ENCODE measurements at regions not wholly inside any gene's neighbourhood (a gene's known extent, or its start where the extent isn't known, plus 50 kb on each side); places are given as distances from the start of the nearest gene placed in this dataset.
"Not testable (repeated sequence)": the region's sequence is repeated elsewhere in the genome, so short reads cannot be mapped to it uniquely, and the experiment has no call there.

DNA sequence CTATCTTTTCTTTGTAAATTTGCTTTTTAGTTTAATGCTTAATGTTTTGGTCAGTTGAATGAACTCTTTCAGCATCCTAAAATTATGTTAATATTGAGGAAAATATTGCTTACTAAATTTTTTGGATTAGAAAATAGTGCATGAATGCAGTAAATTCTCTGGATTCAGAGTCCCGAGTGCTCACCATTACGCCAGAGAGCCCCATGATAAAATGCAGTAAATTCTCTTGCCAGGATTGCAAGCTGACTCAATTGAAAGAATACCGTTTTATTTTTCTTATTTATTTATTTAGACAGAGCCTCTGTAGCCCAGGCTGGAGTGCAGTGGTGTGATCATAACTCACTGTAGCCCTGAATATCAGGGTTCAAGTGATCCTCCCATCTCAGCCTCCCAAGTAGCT is 60.9 kb upstream of the ENPEP start:
- intact Hi-C loops (cut with DNase I), result no loop called here
- no peak for DNase-seq

DNA sequence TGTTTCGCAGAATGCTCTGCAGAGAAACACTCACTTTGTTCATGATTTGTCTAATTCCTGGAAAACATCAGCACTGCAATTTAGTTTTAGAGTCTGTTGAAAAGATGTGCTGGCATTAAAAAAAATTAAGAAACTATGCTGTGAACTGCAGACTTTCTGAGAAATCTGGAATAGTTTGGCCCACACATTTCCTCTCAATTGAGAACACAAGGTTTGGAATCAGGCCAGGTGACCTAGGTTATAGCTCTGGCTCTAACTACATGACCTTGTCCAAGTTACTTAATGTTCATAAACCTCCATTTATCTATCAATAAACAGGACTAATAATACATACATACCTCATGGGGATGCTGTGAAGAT is 61.4 kb upstream of the ENPEP start:
- H3K36me3 ChIP-seq (ENCODE audit: control insufficient read depth in 2 of 3, insufficient read depth in 3 of 3, low read length in 3 of 3), result no peaks in the 10 kb centered on the region
- FAIRE-seq (no peak), DNase-seq (peak in 1 of 5 donors; percentile 30)
- H3K9me3 ChIP-seq (ENCODE audit: control insufficient read depth in 2 of 3, insufficient read depth in 1 of 3, low read length in 3 of 3), result no peaks in the 10 kb centered on the region
- H3K27me3 ChIP-seq (ENCODE audit: control insufficient read depth, insufficient read depth, low read length), result no peaks in the 10 kb centered on the region
- TF ChIP-seq, protein P1, sequence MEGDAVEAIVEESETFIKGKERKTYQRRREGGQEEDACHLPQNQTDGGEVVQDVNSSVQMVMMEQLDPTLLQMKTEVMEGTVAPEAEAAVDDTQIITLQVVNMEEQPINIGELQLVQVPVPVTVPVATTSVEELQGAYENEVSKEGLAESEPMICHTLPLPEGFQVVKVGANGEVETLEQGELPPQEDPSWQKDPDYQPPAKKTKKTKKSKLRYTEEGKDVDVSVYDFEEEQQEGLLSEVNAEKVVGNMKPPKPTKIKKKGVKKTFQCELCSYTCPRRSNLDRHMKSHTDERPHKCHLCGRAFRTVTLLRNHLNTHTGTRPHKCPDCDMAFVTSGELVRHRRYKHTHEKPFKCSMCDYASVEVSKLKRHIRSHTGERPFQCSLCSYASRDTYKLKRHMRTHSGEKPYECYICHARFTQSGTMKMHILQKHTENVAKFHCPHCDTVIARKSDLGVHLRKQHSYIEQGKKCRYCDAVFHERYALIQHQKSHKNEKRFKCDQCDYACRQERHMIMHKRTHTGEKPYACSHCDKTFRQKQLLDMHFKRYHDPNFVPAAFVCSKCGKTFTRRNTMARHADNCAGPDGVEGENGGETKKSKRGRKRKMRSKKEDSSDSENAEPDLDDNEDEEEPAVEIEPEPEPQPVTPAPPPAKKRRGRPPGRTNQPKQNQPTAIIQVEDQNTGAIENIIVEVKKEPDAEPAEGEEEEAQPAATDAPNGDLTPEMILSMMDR (IDR thresholded peaks at IDR 0.05; ENCODE audit: borderline replicate concordance, extremely low read depth, insufficient read depth), result no peak
- intact Hi-C loops (cut with DNase I), result no loop called here
- no peak overlapping the region for H3K4me3 ChIP-seq (ENCODE audit: low read length in 3 of 3)
- no peak overlapping the region for H3K27ac ChIP-seq (ENCODE audit: low read depth in 2 of 2, low read length in 2 of 2)
- H3K4me1 ChIP-seq (ENCODE audit: control insufficient read depth in 2 of 3, insufficient read depth in 2 of 3, low read depth in 1 of 3, low read length in 3 of 3), result no peaks in the 10 kb centered on the region
- H3K9ac ChIP-seq (ENCODE audit: low read length in 3 of 3), result no peak overlapping the region

More for the DNA sequence above, 60.9 kb upstream of the ENPEP start:
- no peak overlapping the region for H3K4me3 ChIP-seq (ENCODE audit: low read length in 3 of 3)
- no peak overlapping the region for H3K27ac ChIP-seq (ENCODE audit: low read depth in 2 of 2, low read length in 2 of 2)
- H3K36me3 ChIP-seq (ENCODE audit: control insufficient read depth in 2 of 3, insufficient read depth in 3 of 3, low read length in 3 of 3), result no peaks in the 10 kb centered on the region
- no peaks in the 10 kb centered on the region for H3K4me1 ChIP-seq (ENCODE audit: control insufficient read depth in 2 of 3, insufficient read depth in 2 of 3, low read depth in 1 of 3, low read length in 3 of 3)
- H3K27me3 ChIP-seq (ENCODE audit: control insufficient read depth, insufficient read depth, low read length), result no peaks in the 10 kb centered on the region
- H3K9me3 ChIP-seq (ENCODE audit: control insufficient read depth in 2 of 3, insufficient read depth in 1 of 3, low read length in 3 of 3), result no peaks in the 10 kb centered on the region
- no peak overlapping the region for H3K9ac ChIP-seq (ENCODE audit: low read length in 3 of 3)
- no peak for FAIRE-seq
- TF ChIP-seq, protein P1 (IDR thresholded peaks at IDR 0.05; ENCODE audit: borderline replicate concordance, extremely low read depth, insufficient read depth), result no peak

DNA sequence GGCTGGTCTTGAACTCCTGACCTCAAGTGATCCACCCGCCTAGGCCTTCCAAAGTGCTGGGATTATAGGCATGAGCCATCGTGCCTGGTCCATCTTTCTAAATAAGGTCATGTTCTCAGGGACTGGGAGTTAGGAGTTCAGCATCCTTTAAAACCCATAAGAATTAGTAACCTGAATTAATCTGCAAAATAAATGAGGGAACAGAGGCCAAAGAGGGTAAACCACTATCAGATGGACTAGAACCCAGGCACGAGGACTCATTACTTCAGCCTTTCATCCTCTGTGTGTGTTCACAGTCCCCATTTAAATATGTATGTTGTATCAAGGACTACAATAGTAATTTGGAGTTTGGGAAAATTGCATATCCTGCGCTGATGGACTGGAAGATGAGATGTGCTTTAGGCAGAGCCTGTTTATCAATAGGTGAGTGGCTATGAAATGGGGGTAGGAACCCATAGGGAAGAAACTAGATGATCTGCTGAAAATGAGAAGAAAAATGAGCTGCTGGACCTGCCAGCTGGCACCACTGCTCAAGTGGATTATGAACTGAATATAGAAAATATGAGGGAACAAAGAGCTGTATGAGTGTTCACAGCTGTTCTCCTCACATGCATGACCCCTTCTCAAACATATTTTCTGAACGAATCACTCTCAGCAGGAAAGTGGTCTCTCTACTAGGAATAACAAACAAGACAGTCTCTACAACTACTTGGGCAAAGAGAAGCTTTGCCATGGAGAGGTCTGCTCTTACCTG is 62.0 kb upstream of the ENPEP start:
- peak overlapping the region in 1 of 2 donors; percentile 5 for H3K27ac ChIP-seq (ENCODE audit: low read depth in 2 of 2, low read length in 2 of 2)
- DNase-seq, result peak in 2 of 5 donors; percentile 49 to 70
- H3K4me1 ChIP-seq (ENCODE audit: control insufficient read depth in 2 of 3, insufficient read depth in 2 of 3, low read depth in 1 of 3, low read length in 3 of 3); H3K27me3 ChIP-seq (ENCODE audit: control insufficient read depth, insufficient read depth, low read length); FAIRE-seq; H3K4me3 ChIP-seq (ENCODE audit: low read length in 3 of 3); H3K9me3 ChIP-seq (ENCODE audit: control insufficient read depth in 2 of 3, insufficient read depth in 1 of 3, low read length in 3 of 3); H3K9ac ChIP-seq (ENCODE audit: low read length in 3 of 3); H3K36me3 ChIP-seq (ENCODE audit: control insufficient read depth in 2 of 3, insufficient read depth in 3 of 3, low read length in 3 of 3); intact Hi-C loops (cut with DNase I): not testable (repeated sequence)

DNA sequence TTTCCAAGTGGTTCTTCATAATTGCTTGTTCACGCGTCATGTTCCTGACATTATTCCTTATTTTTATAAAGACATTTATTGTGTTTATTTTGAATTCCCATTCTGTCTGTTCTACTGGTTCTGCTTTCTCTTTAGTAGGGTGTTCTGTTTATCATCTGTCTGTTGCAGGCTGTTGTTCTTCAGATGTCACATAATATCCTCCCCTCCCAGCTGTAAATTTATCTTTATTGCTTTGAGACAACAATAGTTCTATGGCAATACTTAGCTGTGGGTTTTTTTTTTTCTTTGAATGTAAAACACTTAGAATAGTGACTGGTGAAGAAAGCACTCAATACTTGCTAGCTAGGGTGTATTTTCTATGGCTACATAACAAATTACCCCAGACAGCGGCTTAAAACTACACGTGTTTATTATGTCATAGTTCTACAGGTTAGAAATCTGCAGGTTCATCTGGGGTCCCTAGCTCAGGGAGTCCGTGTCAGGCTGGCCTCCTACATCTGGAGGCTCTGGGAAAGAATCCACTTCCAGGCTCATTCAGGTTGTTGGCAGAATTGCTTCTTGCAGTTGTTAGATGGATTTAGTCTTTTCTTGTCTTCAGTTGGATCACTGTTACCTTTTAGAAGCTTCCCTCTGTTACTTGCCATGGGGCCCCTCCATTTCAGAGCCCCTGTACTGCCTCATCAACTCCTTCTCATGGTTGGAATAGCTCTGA is 63.4 kb upstream of the ENPEP start:
- no peak overlapping the region for H3K27ac ChIP-seq (ENCODE audit: low read depth in 2 of 2, low read length in 2 of 2)
- intact Hi-C loops (cut with DNase I), result no loop called here
- FAIRE-seq, result no peak
- H3K27me3 ChIP-seq (ENCODE audit: control insufficient read depth, insufficient read depth, low read length), result no peaks in the 10 kb centered on the region
- H3K4me1 ChIP-seq (ENCODE audit: control insufficient read depth in 2 of 3, insufficient read depth in 2 of 3, low read depth in 1 of 3, low read length in 3 of 3), result no peaks in the 10 kb centered on the region
- no peaks in the 10 kb centered on the region for H3K9me3 ChIP-seq (ENCODE audit: control insufficient read depth in 2 of 3, insufficient read depth in 1 of 3, low read length in 3 of 3)
- no peak overlapping the region for H3K4me3 ChIP-seq (ENCODE audit: low read length in 3 of 3)
- peak in 3 of 5 donors; percentile 20 to 89 (median 88) for DNase-seq
- TF ChIP-seq, protein P1 (IDR thresholded peaks at IDR 0.05; ENCODE audit: borderline replicate concordance, extremely low read depth, insufficient read depth), result no peak
- H3K36me3 ChIP-seq (ENCODE audit: control insufficient read depth in 2 of 3, insufficient read depth in 3 of 3, low read length in 3 of 3), result no peaks in the 10 kb centered on the region
- no peak overlapping the region for H3K9ac ChIP-seq (ENCODE audit: low read length in 3 of 3)

Measured in kidney (tissue), 13 donors.